ENCODE measurements at regions not wholly inside any gene's neighbourhood (a gene's known extent, or its start where the extent isn't known, plus 50 kb on each side); places are given as distances from the start of the nearest gene placed in this dataset.
A peak's percentile ranks its signal among the peaks of the same experiment; 100 is the strongest.

DNA sequence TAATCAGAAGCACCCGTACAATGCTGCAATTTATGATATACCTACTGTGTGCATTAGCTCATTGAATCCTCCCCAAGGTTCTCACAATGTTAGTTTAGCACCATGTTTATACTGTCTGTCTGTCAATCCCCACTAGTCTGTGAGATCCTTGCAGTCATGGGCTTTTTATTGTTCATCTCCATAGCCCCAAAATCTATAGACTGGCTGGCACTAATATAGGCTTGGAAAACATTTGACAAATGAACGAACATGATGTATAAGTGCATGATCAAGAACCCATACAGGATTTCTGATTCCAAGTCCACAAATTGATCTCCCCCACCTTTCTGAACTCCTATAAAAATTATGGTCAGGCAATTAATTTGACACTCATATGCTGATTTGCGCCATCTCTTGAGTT, 290.0 kb downstream of the OMA1 start:
- H3K27me3 ChIP-seq = no peaks in the 10 kb centered on the region
- H3K9me3 ChIP-seq = no peaks in the 10 kb centered on the region
- no peak for DNase-seq (ENCODE audit: low spot score)
- H3K36me3 ChIP-seq = no peaks in the 10 kb centered on the region
- no peak overlapping the region for H3K4me3 ChIP-seq
- H3K4me1 ChIP-seq = no peaks in the 10 kb centered on the region
- TF ChIP-seq, protein P1, sequence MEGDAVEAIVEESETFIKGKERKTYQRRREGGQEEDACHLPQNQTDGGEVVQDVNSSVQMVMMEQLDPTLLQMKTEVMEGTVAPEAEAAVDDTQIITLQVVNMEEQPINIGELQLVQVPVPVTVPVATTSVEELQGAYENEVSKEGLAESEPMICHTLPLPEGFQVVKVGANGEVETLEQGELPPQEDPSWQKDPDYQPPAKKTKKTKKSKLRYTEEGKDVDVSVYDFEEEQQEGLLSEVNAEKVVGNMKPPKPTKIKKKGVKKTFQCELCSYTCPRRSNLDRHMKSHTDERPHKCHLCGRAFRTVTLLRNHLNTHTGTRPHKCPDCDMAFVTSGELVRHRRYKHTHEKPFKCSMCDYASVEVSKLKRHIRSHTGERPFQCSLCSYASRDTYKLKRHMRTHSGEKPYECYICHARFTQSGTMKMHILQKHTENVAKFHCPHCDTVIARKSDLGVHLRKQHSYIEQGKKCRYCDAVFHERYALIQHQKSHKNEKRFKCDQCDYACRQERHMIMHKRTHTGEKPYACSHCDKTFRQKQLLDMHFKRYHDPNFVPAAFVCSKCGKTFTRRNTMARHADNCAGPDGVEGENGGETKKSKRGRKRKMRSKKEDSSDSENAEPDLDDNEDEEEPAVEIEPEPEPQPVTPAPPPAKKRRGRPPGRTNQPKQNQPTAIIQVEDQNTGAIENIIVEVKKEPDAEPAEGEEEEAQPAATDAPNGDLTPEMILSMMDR (IDR thresholded peaks at IDR 0.05) = no peak
- no peak overlapping the region for H3K27ac ChIP-seq

DNA sequence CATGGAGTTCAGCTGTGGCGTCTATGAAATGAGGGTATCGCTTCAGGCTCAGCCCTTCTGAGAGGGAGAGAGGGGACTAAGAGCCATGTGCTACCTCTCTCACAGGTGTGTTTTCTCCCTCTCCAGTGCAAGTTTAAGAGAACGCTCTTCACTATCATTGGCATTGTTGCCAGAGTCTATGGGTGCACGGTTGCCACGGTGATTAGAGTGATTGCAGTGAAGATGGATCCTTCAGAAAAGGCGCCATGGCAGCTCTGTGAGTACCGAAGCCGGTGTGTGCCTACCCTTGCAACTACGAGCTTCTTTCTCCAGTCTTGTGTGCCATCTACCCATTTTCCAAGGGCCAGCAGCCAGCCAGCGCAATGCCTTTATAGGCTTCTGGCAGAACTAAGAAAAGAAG, 290.5 kb downstream of the OMA1 start:
- no peak for DNase-seq (ENCODE audit: low spot score)
- Histone ChIP-seq H3K36me3 (no peaks in the 10 kb centered on the region), H3K4me1 (no peaks in the 10 kb centered on the region), H3K9me3 (no peaks in the 10 kb centered on the region), H3K4me3 (no peak overlapping the region), H3K27ac (no peak overlapping the region), H3K27me3 (no peaks in the 10 kb centered on the region)
- TF ChIP-seq, protein P1 (IDR thresholded peaks at IDR 0.05) = no peak

GRCh38 chr1:58255192-58255591, 291.3 kb downstream of the OMA1 start:
- TF ChIP-seq, protein P1 (IDR thresholded peaks at IDR 0.05) = no peak
- no peak for DNase-seq (ENCODE audit: low spot score)
- no peaks in the 10 kb centered on the region for H3K9me3 ChIP-seq

GRCh38 chr1:58251430-58252073, 295.0 kb downstream of the OMA1 start:
- no peaks in the 10 kb centered on the region for H3K36me3 ChIP-seq
- no peak overlapping the region for H3K27ac ChIP-seq
- no peaks in the 10 kb centered on the region for H3K27me3 ChIP-seq
- no peak overlapping the region for H3K4me3 ChIP-seq
- no peak for DNase-seq (ENCODE audit: low spot score)
- TF ChIP-seq, protein P1 (IDR thresholded peaks at IDR 0.05) = no peak
- no peaks in the 10 kb centered on the region for H3K9me3 ChIP-seq
- peaks cover 0 to 28% of the 10 kb centered on the region in 2 donors for H3K4me1 ChIP-seq

More at GRCh38 chr1:58255192-58255591, 291.3 kb downstream of the OMA1 start:
- H3K4me3 ChIP-seq = no peak overlapping the region
- H3K27me3 ChIP-seq = no peaks in the 10 kb centered on the region
- H3K4me1 ChIP-seq = peaks cover 0 to 3% of the 10 kb centered on the region in 2 donors
- no peaks in the 10 kb centered on the region for H3K36me3 ChIP-seq
- no peak overlapping the region for H3K27ac ChIP-seq

GRCh38 chr1:58250587-58250948, 296.0 kb downstream of the OMA1 start:
- Histone ChIP-seq H3K4me1 (peaks cover 0 to 28% of the 10 kb centered on the region in 2 donors), H3K36me3 (no peaks in the 10 kb centered on the region), H3K27me3 (no peaks in the 10 kb centered on the region), H3K27ac (no peak overlapping the region), H3K4me3 (peak overlapping the region in 1 of 2 donors; percentile 51), H3K9me3 (no peaks in the 10 kb centered on the region)
- TF ChIP-seq, protein P1 (IDR thresholded peaks at IDR 0.05) = no peak
- no peak for DNase-seq (ENCODE audit: low spot score)

Measured in right atrium auricular region (tissue), 2 donors.